Endothelial cell of umbilical vein (primary cell): ENCODE measurements at regions not wholly inside any gene's neighbourhood (a gene's known extent, or its start where the extent isn't known, plus 50 kb on each side); places are given as distances from the start of the nearest gene placed in this dataset.

Source experiments
- BruUV-seq: library from RNA; stranded (reverse); fragments of 400-500 nt; replicated peaks from 2 replicates; lab custom pipeline; 2021; lab: Mats Ljungman, UMichigan
- CTCF ChIA-PET: fragments of 300-600, 350-600 bp; sonication (Branson Sonifier 250); formaldehyde crosslinking; loops from one replicate; lab custom pipeline; 2021; ENCODE audit warnings: antibody characterized with exemption, inconsistent platforms; lab: Charles Lee
- POLR2A ChIA-PET: fragments of 300-600, 350-600 bp; sonication (Branson Sonifier 250); formaldehyde crosslinking; loops from one replicate; lab custom pipeline; 2021; ENCODE audit warnings: antibody characterized with exemption, inconsistent platforms; lab: Charles Lee
- DNase-seq: peaks from one replicate; pipeline ENCODE4 v3.0.0-alpha.2; 2011; ENCODE audit warnings: low read depth, low spot score
- FAIRE-seq: peaks from 2 replicates; lab custom pipeline; 2011; peaks lifted over from hg19 to GRCh38; lab: Jason Lieb, UNC
- H2AFZ ChIP-seq: 2 replicates; pipeline ENCODE4 v1.6.0; 2012; ENCODE audit warnings: low read depth, low read length, control low read depth, inconsistent platforms
- H3K27ac ChIP-seq: 2 replicates; pipeline ENCODE4 v1.5.1; 2011; ENCODE audit warnings: low read depth, mild to moderate bottlenecking, control low read depth, low read length, moderate library complexity; ENCODE audit not compliant: insufficient read depth
- H3K27me3 ChIP-seq, 2 experiments: 2 replicates each; pipeline versions ENCODE4 v1.6.0 to v1.6.1; 2011; ENCODE audit warnings: low read length in 2 of 2, mixed read lengths in 1 of 2; ENCODE audit not compliant: control insufficient read depth in 2 of 2, insufficient read depth in 2 of 2
- H3K36me3 ChIP-seq, 2 experiments: 2 replicates in 1 of 2; 3 replicates in 1 of 2; pipeline ENCODE4 v1.5.1; 2011; ENCODE audit warnings: low read length in 2 of 2, mild to moderate bottlenecking in 1 of 2, moderate library complexity in 1 of 2; ENCODE audit not compliant: control insufficient read depth in 2 of 2, insufficient read depth in 2 of 2; ENCODE audit errors: extremely low read depth in 1 of 2
- H3K4me1 ChIP-seq: 3 replicates; pipeline ENCODE4 v1.5.1; 2011; ENCODE audit warnings: mild to moderate bottlenecking, low read length; ENCODE audit not compliant: control insufficient read depth, insufficient read depth; ENCODE audit errors: extremely low read depth
- H3K4me2 ChIP-seq: 2 replicates; pipeline ENCODE4 v1.6.1; 2011; ENCODE audit warnings: low read length, control low read depth, mixed read lengths; ENCODE audit not compliant: insufficient read depth
- H3K4me3 ChIP-seq, 3 experiments: fragments of 200-600 bp in 1 of 3; sonication (generic), shearing (Covaris generic) in 1 of 3; replicated peaks in 1 of 3; 2 replicates each; pipeline ENCODE4 v1.5.1; 2011 to 2016; ENCODE audit warnings: control low read depth in 3 of 3, low read length in 3 of 3, mild to moderate bottlenecking in 2 of 3, inconsistent platforms in 1 of 3, low read depth in 1 of 3, moderate library complexity in 1 of 3; ENCODE audit not compliant: insufficient read depth in 1 of 3
- H3K79me2 ChIP-seq: 2 replicates; pipeline ENCODE4 v1.6.0; 2012; ENCODE audit warnings: low read length, inconsistent platforms; ENCODE audit not compliant: control insufficient read depth, insufficient read depth
- H3K9ac ChIP-seq: replicated peaks from 2 replicates; pipeline ENCODE3; 2011; ENCODE audit warnings: low read length, control low read depth; ENCODE audit not compliant: insufficient read depth; ENCODE audit errors: extremely low read depth
- H3K9me1 ChIP-seq: replicated peaks from 3 replicates; pipeline ENCODE4 v1.6.0; 2011; ENCODE audit warnings: mild to moderate bottlenecking, low read length; ENCODE audit not compliant: control insufficient read depth, insufficient read depth; ENCODE audit errors: extremely low read depth
- H3K9me3 ChIP-seq: replicated peaks from 2 replicates; pipeline ENCODE4 v1.5.1; 2012; ENCODE audit warnings: low read length, inconsistent platforms; ENCODE audit not compliant: control insufficient read depth, insufficient read depth
- H4K20me1 ChIP-seq: replicated peaks from 2 replicates; pipeline ENCODE3; 2011; ENCODE audit warnings: mild to moderate bottlenecking, low read length; ENCODE audit not compliant: control insufficient read depth, insufficient read depth; ENCODE audit errors: extremely low read depth
- EZH2 ChIP-seq: IDR thresholded peaks from 2 replicates; pipeline ENCODE4 v1.6.1; 2012; ENCODE audit warnings: borderline replicate concordance, low read depth, mild to moderate bottlenecking, moderate library complexity, low read length, inconsistent platforms; ENCODE audit not compliant: severe bottlenecking
- FOS ChIP-seq: IDR thresholded peaks from 2 replicates; pipeline ENCODE4 v1.6.1; 2011; ENCODE audit warnings: mild to moderate bottlenecking, low read length, moderate library complexity, borderline replicate concordance; ENCODE audit not compliant: insufficient read depth
- GATA2 ChIP-seq: IDR thresholded peaks from 2 replicates; pipeline ENCODE4 v1.7.0; 2011; ENCODE audit warnings: low read depth, mild to moderate bottlenecking, moderate library complexity, mixed read lengths, low read length; ENCODE audit not compliant: insufficient read length, insufficient read depth
- JUN ChIP-seq: IDR thresholded peaks from 2 replicates; pipeline ENCODE4 v1.6.1; 2011; ENCODE audit warnings: borderline replicate concordance, low read depth; ENCODE audit not compliant: insufficient read length, insufficient read depth
- MYC ChIP-seq: IDR thresholded peaks from one replicate; pipeline ENCODE4 v1.6.1; 2011; ENCODE audit warnings: mild to moderate bottlenecking, low read depth, low read length
- POLR2A ChIP-seq: IDR thresholded peaks from 2 replicates; pipeline ENCODE4 v1.6.1; 2012; ENCODE audit warnings: low read depth, mild to moderate bottlenecking, control low read depth, low read length
- POLR2AphosphoS5 ChIP-seq: IDR thresholded peaks from 2 replicates; pipeline ENCODE4 v1.6.1; 2012; ENCODE audit warnings: low read depth, mild to moderate bottlenecking, control low read depth, low read length, moderate library complexity; ENCODE audit not compliant: insufficient read depth
- dilution Hi-C: fragments of 300-500 bp; cut with MboI; formaldehyde crosslinking; loops from one replicate; pipeline ENCODE4 v1.15.0; 2019; ENCODE audit warnings: low sequenced_read_pairs; ENCODE audit not compliant: extremely low pct_ligation_motif_present
- intact Hi-C: fragments of 100-400 bp; cut with micrococcal nuclease; formaldehyde crosslinking; loops from one replicate; pipeline ENCODE4 v1.10.0; 2022
- TF ChIP-seq, protein P1 (sequence below), 2 donors: IDR thresholded peaks; 1 replicate in 1 of 2; 2 replicates in 1 of 2; pipeline ENCODE4 v1.5.1; 2011; ENCODE audit warnings: low read length in 2 of 2, mild to moderate bottlenecking in 2 of 2, moderate library complexity in 2 of 2, control low read depth in 1 of 2, inconsistent platforms in 1 of 2, low read depth in 1 of 2; ENCODE audit not compliant: insufficient read depth in 1 of 2; ENCODE audit errors: extremely low read depth in 1 of 2
- TF ChIP-seq, protein P2 (sequence below): IDR thresholded peaks from 2 replicates; pipeline ENCODE4 v1.6.1; 2011; ENCODE audit not compliant: insufficient read depth, insufficient read length

- no peaks in the 10 kb centered on the region for H3K9me1 ChIP-seq
- CTCF ChIA-PET, result no interaction called here
- H3K4me2 ChIP-seq, result no peak overlapping the region
- H3K79me2 ChIP-seq, result no peaks in the 10 kb centered on the region
- POLR2A ChIA-PET, result no interaction called here
- no peaks in the 10 kb centered on the region for H3K4me1 ChIP-seq
- no peak overlapping the region for H3K27ac ChIP-seq
- no peak overlapping the region for H3K9ac ChIP-seq
- no peak for DNase-seq
- no peak for FAIRE-seq
- no peaks in the 10 kb centered on the region for H4K20me1 ChIP-seq
- H3K36me3 ChIP-seq, result no peaks in the 10 kb centered on the region
- dilution Hi-C loops (no loop called here), intact Hi-C loops (no loop called here)
- H3K4me3 ChIP-seq, result no peak overlapping the region
- no TSS peak for BruUV-seq
- no peaks in the 10 kb centered on the region for H3K27me3 ChIP-seq
- no peaks in the 10 kb centered on the region for H3K9me3 ChIP-seq
- no peak for TF ChIP-seq POLR2A
- TF ChIP-seq POLR2AphosphoS5, result no peak
- TF ChIP-seq FOS, result no peak
- TF ChIP-seq GATA2, result no peak
- TF ChIP-seq EZH2, result no peak
- TF ChIP-seq, protein P1, sequence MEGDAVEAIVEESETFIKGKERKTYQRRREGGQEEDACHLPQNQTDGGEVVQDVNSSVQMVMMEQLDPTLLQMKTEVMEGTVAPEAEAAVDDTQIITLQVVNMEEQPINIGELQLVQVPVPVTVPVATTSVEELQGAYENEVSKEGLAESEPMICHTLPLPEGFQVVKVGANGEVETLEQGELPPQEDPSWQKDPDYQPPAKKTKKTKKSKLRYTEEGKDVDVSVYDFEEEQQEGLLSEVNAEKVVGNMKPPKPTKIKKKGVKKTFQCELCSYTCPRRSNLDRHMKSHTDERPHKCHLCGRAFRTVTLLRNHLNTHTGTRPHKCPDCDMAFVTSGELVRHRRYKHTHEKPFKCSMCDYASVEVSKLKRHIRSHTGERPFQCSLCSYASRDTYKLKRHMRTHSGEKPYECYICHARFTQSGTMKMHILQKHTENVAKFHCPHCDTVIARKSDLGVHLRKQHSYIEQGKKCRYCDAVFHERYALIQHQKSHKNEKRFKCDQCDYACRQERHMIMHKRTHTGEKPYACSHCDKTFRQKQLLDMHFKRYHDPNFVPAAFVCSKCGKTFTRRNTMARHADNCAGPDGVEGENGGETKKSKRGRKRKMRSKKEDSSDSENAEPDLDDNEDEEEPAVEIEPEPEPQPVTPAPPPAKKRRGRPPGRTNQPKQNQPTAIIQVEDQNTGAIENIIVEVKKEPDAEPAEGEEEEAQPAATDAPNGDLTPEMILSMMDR (IDR thresholded peaks at IDR 0.05; ENCODE audit: extremely low read depth in 1 of 2, insufficient read depth in 1 of 2, low read depth in 1 of 2, low read length in 2 of 2), result no peak
- TF ChIP-seq MYC, result no peak
- TF ChIP-seq, protein P2, sequence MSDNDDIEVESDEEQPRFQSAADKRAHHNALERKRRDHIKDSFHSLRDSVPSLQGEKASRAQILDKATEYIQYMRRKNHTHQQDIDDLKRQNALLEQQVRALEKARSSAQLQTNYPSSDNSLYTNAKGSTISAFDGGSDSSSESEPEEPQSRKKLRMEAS, result no peak
- TF ChIP-seq JUN, result no peak
- no peak overlapping the region for H2AFZ ChIP-seq
Observed at GRCh38 chr4:163070023-163070422, 96.7 kb downstream of the NAF1 start.
